Stimulated activated CD8-positive, alpha-beta memory T cell treated with anti-CD3 and anti-CD28 coated beads, Interleukin-12 subunit alpha, Interleukin-12 subunit beta, amount 100 ng/mL, for 24 hours (primary cell): ENCODE measurements at regions not wholly inside any gene's neighbourhood (a gene's known extent, or its start where the extent isn't known, plus 50 kb on each side); places are given as distances from the start of the nearest gene placed in this dataset.
"Not testable (repeated sequence)": the region's sequence is repeated elsewhere in the genome, so short reads cannot be mapped to it uniquely, and the experiment has no call there.

Source experiments
- DNase-seq: peaks from one replicate; pipeline ENCODE4 v3.0.0-alpha.2; 2020; ENCODE audit errors: extremely low read depth

DNA sequence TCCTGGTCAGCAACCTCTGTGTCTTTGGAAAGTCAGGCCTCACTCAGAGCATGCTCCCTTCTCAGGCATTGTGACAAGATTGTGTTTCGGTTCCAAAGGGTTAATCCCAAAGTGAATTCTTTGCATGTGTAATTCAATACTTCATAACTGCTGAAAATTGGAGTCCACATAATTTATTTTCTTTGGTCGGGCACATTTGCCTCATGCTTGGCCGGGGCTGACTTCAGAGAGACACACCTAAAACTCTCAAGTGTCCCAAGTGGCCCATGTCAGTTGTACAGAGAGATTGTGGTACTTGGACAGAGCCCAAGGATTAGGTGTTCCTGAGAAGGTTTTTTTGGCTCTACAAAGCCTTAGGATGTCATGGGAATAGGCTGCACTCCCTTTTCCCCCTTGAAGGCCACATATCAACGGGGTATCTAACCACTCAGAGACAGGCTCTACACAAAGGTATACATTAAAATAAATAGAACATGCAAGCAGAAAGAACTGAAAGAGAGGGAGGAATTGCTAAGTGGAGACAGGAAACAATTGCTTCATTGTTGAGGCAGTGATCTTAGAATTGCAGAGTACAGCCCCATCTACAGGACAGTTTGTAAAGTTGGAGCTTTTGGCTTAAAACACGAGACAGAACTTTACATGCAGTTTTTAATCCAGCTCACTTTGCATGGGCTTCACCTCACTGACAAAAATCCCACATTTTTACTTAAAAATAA lies 1232.3 kb upstream of the ZEB2 start:
- no peak for DNase-seq

- DNase-seq, result no peak
Observed at GRCh38 chr2:145751629-145752028, 1231.7 kb upstream of the ZEB2 start.

DNA sequence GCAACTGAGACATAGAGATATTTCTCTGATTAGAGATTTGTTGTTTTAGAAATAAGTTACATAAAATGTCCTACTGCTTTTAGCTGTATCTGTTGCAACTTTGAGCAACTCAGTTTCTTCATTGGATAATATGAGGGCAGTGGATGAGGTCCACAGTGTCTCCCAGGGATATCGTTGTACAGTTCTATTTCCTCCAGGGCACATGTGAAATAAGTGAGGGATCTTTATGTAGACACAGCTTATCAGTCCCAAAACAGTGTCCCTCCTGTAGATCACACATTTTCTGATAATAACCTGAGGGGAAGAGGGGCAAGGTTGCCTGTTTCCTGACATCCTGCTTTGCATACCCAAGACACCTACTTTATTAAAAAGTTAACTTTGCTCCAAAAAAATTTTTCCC lies 1231.2 kb upstream of the ZEB2 start:
- DNase-seq, result no peak

DNA sequence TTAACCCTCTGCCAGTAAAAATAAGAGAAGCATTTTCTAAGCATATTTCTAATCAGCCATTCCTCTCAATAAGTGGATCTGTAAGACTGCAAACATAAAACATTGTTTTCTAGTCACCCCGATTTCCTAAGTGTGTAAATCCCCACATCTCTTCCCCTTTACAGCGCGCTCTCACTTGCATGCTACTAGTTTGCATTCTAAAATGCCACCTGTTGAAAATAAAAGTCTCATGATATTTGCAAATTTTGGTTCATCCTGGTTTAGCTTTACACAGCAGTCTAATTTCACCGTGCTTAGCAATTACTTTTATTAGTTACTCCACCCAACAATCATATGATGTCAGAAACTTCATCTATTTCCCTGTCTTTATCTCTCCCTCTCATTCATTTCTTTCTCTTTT lies 1230.7 kb upstream of the ZEB2 start:
- no peak for DNase-seq

DNA sequence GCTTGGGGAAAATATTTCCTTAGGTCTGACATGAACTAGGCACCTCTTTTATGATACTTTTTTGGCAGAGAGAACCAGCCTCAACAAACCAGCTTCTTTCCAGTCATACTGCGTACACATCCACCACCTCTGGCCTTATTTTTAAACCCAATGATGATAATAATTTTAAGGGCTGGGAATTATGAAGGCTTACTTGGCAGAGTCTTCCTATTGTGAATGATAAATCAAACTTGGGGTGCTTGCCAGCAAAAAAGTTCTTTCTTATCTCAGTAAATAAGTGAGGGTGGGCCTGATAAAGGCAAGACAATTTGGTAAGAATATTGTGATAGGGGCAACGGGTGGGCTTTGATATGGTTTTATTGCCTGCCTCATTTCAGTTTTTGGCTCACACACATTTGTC lies 1230.2 kb upstream of the ZEB2 start:
- no peak for DNase-seq

DNA sequence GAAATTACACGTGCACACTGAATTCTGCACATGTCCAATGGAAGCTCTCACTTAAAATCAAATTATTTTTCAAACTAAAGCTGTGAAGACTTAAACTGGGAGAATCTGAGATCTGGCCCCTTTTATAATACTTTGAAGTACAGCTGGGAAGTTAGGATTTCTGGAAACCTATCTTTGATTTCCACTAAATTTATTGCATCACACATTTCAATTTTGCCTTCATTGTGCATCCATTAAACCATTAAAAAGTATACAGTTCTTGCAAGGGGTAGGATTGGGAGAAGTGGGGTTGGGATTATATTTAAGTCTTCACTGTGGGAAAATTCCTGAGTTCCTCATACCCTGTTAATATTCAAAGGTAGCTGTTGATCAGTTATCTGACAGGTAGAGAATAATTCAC lies 1229.6 kb upstream of the ZEB2 start:
- no peak for DNase-seq

GRCh38 chr2:145748927-145749326 lies 1229.0 kb upstream of the ZEB2 start:
- no peak for DNase-seq

DNA sequence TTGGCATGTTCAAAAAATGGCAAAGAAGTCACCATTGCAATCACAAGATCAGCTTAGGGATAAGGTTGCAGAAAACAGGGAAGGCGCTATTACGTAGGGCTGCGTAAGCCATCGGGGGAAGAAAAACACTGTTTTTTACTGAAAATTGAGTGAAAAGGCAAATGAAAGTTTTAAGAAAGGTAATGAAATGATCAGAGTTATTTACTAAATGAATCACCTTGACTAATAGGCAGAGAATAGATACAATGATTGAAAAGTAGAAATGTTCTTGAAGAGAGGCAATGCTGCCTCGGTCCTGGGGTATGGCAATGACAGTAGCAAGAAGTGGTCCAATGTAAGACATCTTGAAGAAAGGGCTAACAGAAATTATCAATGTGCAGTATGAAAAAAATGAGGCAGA lies 1227.8 kb upstream of the ZEB2 start:
- no peak for DNase-seq

- DNase-seq, result not testable (repeated sequence)
Observed at GRCh38 chr2:145745387-145745721, 1225.4 kb upstream of the ZEB2 start.

GRCh38 chr2:145744541-145745386 lies 1224.8 kb upstream of the ZEB2 start:
- no peak for DNase-seq

DNA sequence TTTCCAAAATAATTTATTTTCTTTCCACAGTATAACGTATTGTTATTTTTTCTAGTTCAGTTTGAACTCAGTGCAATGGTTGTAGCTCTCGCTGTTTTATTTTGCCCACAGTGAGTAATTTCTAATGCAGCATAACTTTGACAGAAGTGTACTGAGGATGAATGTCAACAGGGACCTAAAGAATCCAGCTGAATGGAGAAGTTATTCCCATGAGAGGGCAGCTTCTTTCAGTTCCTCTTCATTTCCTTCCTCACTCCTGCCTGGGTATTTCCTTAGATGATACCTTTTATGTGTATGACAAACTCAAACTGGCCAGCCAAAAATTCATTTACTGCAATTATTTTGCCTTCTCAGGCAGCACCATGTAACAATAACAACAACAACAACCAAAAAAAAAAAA lies 1223.1 kb upstream of the ZEB2 start:
- DNase-seq, result no peak

DNA sequence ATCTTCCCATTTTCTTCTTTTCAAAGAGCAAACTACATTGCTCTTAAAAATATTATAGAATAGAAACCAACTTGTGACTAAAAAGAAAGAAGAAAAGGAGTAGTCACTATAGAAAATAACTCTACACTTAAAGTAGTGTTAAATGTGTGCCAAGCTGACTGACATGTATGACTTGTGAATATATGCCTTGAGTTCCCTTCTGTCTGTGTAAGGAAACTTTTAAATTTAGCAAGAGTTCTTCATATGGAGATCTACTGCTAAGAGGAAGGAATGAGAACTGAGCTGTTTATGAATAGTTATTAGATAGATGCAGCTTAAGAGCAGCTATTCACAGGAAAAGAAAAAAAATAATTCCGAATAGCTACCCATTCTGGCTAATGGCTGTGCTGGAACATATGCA lies 1221.7 kb upstream of the ZEB2 start:
- no peak for DNase-seq

- no peak for DNase-seq
Observed at GRCh38 chr2:145741181-145741580, 1221.3 kb upstream of the ZEB2 start.

DNA sequence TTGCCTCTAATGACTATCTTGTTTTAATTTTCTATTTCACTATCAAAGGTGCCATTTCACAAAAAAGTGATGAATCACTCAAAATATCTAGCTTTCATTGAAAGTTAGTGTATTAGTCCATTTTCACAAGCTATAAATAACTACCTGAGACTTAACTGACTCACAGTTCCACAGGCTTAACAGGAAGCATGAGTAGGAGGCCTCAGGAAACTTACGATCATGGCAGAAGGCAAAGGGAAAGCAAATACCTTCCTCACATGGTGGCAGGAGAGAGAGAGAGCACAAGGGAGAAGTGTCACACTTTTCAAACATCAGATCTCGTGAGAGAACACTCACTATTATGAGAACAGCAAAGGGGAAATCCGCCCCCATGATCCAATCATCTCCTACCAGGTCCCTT lies 1220.4 kb upstream of the ZEB2 start:
- no peak for DNase-seq

GRCh38 chr2:145739681-145740080 lies 1219.8 kb upstream of the ZEB2 start:
- DNase-seq, result no peak

- DNase-seq, result no peak
Observed at GRCh38 chr2:145736871-145737270, 1217.0 kb upstream of the ZEB2 start.

GRCh38 chr2:145731467-145731866 lies 1211.5 kb upstream of the ZEB2 start:
- no peak for DNase-seq

- no peak for DNase-seq
Observed at GRCh38 chr2:145729993-145730770, 1210.3 kb upstream of the ZEB2 start.

DNA sequence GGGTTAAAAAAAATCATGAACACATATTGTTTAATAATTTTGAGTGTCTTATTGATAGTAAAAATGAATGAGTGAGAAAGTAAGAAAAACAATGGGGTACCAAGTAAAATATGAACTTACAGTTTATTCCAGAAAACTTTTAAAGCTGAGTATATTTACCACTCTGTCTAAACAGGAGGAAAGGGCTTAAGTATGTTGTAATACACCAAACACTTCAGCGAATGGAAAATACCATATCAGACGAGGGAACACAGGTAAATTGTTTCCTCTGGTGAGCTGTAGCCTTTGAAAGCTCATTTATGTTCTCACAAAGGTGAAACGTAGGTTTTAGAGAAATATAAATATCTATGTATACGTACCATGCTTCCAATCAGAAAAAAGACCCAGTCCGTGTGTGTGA lies 1209.6 kb upstream of the ZEB2 start:
- DNase-seq, result no peak

DNA sequence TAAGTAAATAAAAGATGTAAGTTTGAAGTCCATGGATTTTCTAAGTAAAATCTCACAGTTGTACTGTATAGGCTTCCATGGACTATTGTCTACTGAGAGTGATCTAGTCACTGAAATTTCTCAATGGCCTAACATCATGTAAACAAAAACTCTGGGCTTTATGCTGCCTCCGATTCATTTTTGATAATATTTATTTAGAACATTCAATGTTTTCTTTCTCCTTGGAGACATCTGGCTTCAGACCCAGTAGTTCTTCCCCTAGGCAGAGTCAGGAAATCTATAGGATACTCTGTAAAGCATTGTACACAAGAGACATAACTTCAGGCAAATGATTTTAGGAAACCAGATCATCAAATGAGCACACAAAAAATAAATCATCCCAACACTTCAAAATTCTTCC lies 1208.6 kb upstream of the ZEB2 start:
- DNase-seq, result no peak

- no peak for DNase-seq
Observed at GRCh38 chr2:145725876-145726275, 1206.0 kb upstream of the ZEB2 start.

DNA sequence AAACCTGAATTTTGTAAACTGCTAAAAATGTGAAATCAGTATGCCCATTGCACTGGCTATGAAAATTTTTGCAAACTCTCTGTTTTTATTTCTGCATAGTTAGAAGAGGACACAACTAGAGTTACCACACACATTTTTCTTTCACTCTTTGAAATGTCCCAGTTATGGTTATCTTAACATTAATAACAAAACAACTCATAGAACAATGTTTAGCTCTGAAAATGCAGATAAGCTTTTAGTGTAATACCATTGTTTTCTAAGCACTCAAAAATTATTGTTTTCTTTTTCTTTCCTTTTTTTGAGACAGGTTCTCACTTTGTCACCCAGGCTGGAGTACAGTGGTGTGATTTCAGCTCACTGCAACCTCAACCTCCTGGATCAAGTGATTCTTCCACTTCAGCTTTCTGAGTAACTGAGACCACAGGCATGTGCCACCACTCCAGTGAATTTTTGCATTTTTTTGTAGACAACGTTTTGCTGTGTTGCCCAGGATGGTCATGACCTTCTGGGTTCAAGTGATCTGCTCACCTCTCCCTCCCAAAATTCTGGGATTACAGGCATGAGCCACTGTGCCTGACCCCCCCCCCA lies 1204.5 kb upstream of the ZEB2 start:
- no peak for DNase-seq
